SU-DHL-6 (cell line): ENCODE measurements at regions not wholly inside any gene's neighbourhood (a gene's known extent, or its start where the extent isn't known, plus 50 kb on each side); places are given as distances from the start of the nearest gene placed in this dataset.

ENCODE experiments used
- CTCF ChIP-seq: fragments of 200-600 bp; sonication (generic); IDR thresholded peaks from one replicate; pipeline ENCODE4 v1.5.1; 2017; ENCODE audit warnings: antibody characterized with exemption, mild to moderate bottlenecking, low read length, moderate library complexity; ENCODE audit not compliant: insufficient read depth, poor library complexity, severe bottlenecking
- EZH2phosphoT487 ChIP-seq: fragments of 200-600 bp; sonication (generic), shearing (Covaris generic); conservative IDR thresholded peaks from 2 replicates; pipeline ENCODE4 v1.6.1; 2018; ENCODE audit warnings: mild to moderate bottlenecking, antibody characterized with exemption, low read length, moderate library complexity, mixed read lengths

GRCh38 chr11:22006901-22007300 lies 186.0 kb upstream of the ANO5 start:
- TF ChIP-seq CTCF (no peak), EZH2phosphoT487 (no peak)
